ENCODE measurements at regions not wholly inside any gene's neighbourhood (a gene's known extent, or its start where the extent isn't known, plus 50 kb on each side); places are given as distances from the start of the nearest gene placed in this dataset.

GRCh38 chr4:163988391-163988790, 493.9 kb downstream of the TMA16 start:
- CTCF ChIA-PET: no interaction called here
- Histone ChIP-seq H3K4me2 (no peak overlapping the region), H3K9me3 (no peaks in the 10 kb centered on the region), H3K4me1 (no peaks in the 10 kb centered on the region), H3K27ac (no peak overlapping the region), H3K4me3 (no peak overlapping the region)
- no peak for ATAC-seq
- TF ChIP-seq MAFK (IDR thresholded peaks at IDR 0.05; ENCODE audit: partially characterized antibody) (no peak), CBX8 (IDR thresholded peaks at IDR 0.05) (no peak), PHF8 (IDR thresholded peaks at IDR 0.05; ENCODE audit: borderline replicate concordance, low read depth) (no peak), CHD2 (IDR thresholded peaks at IDR 0.05; ENCODE audit: low read length, partially characterized antibody) (no peak), RCOR1 (IDR thresholded peaks at IDR 0.05; ENCODE audit: low read depth, low read length) (no peak), HOXB5 (CRISPR knock-in tag; IDR thresholded peaks at IDR 0.05) (no peak), NPAS2 (CRISPR knock-in tag; IDR thresholded peaks at IDR 0.05; ENCODE audit: borderline replicate concordance) (no peak)
- TF ChIP-seq, protein P1, sequence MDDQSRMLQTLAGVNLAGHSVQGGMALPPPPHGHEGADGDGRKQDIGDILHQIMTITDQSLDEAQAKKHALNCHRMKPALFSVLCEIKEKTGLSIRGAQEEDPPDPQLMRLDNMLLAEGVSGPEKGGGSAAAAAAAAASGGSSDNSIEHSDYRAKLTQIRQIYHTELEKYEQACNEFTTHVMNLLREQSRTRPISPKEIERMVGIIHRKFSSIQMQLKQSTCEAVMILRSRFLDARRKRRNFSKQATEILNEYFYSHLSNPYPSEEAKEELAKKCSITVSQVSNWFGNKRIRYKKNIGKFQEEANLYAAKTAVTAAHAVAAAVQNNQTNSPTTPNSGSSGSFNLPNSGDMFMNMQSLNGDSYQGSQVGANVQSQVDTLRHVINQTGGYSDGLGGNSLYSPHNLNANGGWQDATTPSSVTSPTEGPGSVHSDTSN (IDR thresholded peaks at IDR 0.05): no peak
- TF ChIP-seq, protein P2, sequence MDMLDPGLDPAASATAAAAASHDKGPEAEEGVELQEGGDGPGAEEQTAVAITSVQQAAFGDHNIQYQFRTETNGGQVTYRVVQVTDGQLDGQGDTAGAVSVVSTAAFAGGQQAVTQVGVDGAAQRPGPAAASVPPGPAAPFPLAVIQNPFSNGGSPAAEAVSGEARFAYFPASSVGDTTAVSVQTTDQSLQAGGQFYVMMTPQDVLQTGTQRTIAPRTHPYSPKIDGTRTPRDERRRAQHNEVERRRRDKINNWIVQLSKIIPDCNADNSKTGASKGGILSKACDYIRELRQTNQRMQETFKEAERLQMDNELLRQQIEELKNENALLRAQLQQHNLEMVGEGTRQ (IDR thresholded peaks at IDR 0.05): no peak
- TF ChIP-seq, protein P3, sequence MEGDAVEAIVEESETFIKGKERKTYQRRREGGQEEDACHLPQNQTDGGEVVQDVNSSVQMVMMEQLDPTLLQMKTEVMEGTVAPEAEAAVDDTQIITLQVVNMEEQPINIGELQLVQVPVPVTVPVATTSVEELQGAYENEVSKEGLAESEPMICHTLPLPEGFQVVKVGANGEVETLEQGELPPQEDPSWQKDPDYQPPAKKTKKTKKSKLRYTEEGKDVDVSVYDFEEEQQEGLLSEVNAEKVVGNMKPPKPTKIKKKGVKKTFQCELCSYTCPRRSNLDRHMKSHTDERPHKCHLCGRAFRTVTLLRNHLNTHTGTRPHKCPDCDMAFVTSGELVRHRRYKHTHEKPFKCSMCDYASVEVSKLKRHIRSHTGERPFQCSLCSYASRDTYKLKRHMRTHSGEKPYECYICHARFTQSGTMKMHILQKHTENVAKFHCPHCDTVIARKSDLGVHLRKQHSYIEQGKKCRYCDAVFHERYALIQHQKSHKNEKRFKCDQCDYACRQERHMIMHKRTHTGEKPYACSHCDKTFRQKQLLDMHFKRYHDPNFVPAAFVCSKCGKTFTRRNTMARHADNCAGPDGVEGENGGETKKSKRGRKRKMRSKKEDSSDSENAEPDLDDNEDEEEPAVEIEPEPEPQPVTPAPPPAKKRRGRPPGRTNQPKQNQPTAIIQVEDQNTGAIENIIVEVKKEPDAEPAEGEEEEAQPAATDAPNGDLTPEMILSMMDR (IDR thresholded peaks at IDR 0.05): no peak
- WGBS (ENCODE audit: missing lambda C conversion rate): 25% methylated on average over 5 of the region's 5 CpGs
- POLR2A ChIA-PET: no interaction called here
- no peak for DNase-seq (ENCODE audit: low read depth in 1 of 2, low spot score in 1 of 2)
- FAIRE-seq: no peak

DNA sequence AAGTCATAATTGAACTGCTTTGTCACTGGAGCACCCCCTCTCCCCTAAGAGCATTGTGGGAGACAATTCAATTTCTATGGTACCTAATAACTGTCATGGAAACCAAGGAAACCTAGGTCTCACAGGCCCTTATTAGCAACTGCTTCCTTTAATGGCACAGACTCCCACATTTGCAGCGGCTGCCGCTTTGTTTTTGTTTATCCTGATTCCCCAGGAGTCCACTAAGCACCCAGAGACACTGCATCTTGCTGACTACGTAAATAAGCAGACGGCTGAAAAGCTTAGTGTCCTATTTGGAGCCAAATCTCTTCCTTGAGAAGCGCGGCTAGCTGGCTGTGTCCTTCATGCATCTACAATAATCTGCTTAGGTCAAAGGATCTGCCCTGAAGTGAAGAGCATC, 494.4 kb downstream of the TMA16 start:
- ATAC-seq: no peak
- CTCF ChIA-PET: no interaction called here
- 16% methylated on average over 6 of the region's 6 CpGs for WGBS (ENCODE audit: missing lambda C conversion rate)
- H3K4me2 ChIP-seq: no peak overlapping the region
- no peak overlapping the region for H3K27ac ChIP-seq
- H3K9me3 ChIP-seq: no peaks in the 10 kb centered on the region
- no peak for DNase-seq (ENCODE audit: low read depth in 1 of 2, low spot score in 1 of 2)
- POLR2A ChIA-PET: no interaction called here
- no peak for FAIRE-seq
- TF ChIP-seq SREBF2 (IDR thresholded peaks at IDR 0.05): no peak
- TF ChIP-seq, protein P2 (IDR thresholded peaks at IDR 0.05): no peak
- TF ChIP-seq POLR2AphosphoS2 (conservative IDR thresholded peaks at IDR 0.05; ENCODE audit: low read length): no peak
- TF ChIP-seq FOSL2 (IDR thresholded peaks at IDR 0.05): no peak
- TF ChIP-seq FOSL2 (CRISPR knock-in tag; IDR thresholded peaks at IDR 0.05): no peak
- no peak for TF ChIP-seq RARB (CRISPR knock-in tag; IDR thresholded peaks at IDR 0.05)
- TF ChIP-seq MAX (IDR thresholded peaks at IDR 0.05): no peak
- no peak for TF ChIP-seq ESRRA (IDR thresholded peaks at IDR 0.05; ENCODE audit: borderline replicate concordance, low read length)
- TF ChIP-seq BHLHE40 (IDR thresholded peaks at IDR 0.05; ENCODE audit: low read depth, low read length): no peak
- no peak for TF ChIP-seq ELK1 (IDR thresholded peaks at IDR 0.05; ENCODE audit: low read depth, low read length)
- TF ChIP-seq HOXA7 (CRISPR knock-in tag; IDR thresholded peaks at IDR 0.05): no peak
- no peak for TF ChIP-seq MAZ (IDR thresholded peaks at IDR 0.05; ENCODE audit: borderline replicate concordance, low read depth, low read length)
- no peak for TF ChIP-seq EHMT2 (IDR thresholded peaks at IDR 0.05; ENCODE audit: low read depth)
- no peak for TF ChIP-seq MYC (IDR thresholded peaks at IDR 0.05; ENCODE audit: borderline replicate concordance, low read length)
- TF ChIP-seq PHF8 (IDR thresholded peaks at IDR 0.05; ENCODE audit: borderline replicate concordance, low read depth): no peak
- H3K4me3 ChIP-seq: no peak overlapping the region
- no peaks in the 10 kb centered on the region for H3K4me1 ChIP-seq

All from A549 (cell line).